ENCODE measurements at regions not wholly inside any gene's neighbourhood (a gene's known extent, or its start where the extent isn't known, plus 50 kb on each side); places are given as distances from the start of the nearest gene placed in this dataset.
"Not testable (repeated sequence)": the region's sequence is repeated elsewhere in the genome, so short reads cannot be mapped to it uniquely, and the experiment has no call there.

DNA sequence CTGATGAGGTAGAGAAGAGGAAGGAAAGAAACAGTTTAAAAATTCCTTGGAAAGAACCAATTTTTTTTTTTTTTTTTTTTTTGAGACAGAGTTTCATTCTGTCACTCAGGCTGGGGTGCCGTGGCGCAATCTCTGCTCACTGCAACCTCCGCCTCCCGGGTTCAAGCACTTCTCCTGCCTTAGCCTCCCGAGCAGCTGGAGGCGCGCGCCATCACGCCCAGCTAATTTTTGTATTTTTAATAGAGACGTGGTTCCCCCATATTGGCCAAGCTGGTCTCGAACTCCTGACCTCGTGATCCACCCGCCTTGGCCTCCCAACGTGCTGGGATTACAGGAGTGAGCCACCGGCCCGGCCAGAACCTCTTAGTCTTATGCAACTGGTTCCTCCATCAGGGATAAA, 951.6 kb upstream of the CNTN5 start:
- DNase-seq, result not testable (repeated sequence)

DNA sequence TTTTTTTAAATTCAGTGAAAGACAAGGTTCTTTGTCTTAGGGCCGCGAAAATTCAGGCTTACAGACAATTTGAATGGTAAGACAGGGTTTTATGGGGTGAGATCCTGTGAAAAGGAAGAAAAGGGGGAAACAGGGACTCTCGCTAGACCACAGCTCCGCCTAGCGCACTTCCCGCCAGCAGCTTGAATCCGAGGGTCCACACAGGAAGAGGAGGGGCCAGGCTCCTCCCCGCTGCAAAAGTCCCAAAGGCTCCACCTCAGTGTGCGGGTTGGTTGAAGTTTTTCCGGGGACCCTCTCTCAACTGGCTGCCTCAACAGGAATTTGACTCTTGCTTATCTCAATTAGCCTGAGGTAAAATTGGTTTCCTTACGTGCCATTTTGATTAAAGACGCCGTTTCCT, 950.9 kb upstream of the CNTN5 start:
- no peak for DNase-seq

DNA sequence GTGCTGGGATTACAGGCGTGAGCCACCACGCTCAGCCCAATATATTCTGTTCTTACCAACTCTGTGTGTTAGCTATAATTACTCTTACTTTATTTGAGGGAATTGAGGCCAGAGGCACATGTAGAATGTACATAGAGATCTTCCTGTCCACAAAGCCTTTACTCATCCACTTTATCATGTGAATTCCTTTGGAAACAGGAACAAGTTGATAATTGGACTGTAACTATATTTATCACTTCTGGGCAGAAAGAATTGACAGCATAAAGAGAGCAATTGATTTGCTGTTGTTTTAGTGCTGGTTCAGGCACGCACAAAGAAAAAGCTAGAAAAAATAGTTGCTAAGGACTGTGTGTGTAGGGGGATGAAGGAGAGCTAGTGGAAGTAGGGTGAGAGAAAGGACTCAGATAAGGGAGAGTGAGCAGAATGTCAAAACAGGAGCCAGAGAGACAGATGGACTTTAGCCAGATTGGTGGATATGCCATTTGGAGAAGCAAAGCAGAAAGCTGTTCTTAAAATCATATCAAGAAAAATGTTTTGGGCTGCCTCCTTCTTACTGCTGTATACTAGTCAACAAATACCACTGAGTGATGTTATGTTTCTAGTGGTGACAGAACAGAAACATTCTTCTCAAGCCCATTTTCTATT, 929.8 kb upstream of the CNTN5 start:
- no peak for DNase-seq

DNA sequence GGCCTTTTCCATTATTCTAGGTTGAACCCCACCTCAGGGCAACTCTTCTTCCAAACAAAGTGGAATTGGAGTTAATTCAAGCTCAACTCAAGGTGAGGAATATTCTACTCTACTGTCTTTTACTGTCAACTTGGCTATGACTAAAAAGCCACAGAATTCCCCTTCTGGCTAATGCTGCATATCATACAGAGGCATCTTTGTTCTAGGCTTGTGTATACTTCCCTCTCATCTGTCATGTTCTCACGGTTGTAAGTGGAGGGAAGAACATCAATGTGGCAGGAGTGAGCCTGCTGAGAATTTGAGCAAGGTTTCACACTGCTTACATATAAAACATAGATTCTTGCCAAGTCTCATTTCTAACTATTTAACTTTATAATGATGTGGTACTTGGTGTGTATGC, 921.4 kb upstream of the CNTN5 start:
- DNase-seq, result no peak

DNA sequence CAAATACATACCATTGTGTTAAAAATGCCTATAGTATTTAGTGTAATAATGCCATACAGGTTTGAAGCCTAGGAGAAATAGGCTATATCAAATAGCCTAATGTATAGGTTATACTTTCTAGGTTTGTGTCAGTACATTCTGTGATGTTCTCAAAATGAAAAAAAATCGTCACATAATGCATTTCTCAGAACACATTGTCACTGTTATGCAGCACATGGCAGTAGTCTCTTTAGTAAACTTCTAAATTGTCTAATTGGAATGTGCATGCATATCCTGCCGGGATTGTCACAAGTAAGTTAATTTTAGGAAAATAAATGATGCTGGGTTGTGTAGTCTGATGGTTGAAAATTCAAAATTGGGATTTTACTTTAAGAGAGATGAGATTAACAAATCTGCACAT, 920.1 kb upstream of the CNTN5 start:
- DNase-seq, result no peak

DNA sequence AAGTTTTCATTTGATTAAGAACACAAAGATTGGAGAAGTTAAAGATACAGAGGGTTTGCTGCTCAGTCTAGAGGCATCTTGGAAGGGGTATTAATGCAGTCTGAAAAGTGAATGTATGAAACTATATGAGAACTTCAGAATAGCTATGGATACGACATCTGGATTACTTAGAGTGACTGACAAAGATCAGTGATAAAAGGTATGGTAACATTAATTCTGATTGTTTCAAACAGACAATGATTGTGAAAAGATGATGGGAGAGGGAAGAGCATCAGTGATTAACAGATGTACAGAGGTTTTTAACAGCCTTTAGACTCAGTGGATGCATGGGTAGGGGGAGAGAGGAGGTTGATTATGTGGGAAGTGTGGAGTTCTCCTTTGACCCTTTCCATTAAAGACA, 919.4 kb upstream of the CNTN5 start:
- no peak for DNase-seq

DNA sequence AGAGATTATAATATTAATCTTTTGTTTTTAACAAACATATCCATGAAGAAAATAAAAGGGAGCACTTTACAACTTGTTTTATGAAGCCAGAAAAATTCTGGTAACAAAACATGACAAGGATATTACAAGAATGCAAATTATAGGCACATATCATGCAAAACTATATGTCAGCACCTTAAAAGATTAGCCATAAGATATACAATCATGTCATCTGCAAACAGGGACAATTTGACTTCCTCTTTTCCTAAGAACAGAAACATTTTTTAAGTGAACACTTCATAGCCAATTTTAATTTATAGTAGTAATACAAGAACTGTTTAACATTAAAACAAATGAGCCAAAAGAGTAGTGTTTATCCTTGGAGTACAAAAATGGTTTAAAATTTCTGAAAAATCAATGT, 916.5 kb upstream of the CNTN5 start:
- DNase-seq, result no peak

DNA sequence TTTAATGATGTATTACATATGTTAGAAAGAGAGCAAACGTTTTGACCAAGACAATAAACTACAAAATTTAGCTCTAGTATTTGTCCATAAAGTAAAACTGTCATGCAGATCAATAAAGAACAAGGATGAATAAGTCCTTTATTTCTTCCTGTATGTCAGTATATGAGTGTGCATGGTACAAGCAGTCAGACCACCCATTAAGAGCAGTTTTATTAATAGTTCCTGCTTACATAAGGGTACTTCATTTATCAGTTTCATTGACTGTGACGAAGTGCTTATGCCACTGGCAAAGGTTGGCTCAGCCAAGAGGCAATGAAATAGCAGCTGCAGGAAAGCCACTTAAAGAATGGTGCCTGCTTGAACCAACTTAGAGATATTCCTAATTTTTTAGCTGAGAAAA, 913.0 kb upstream of the CNTN5 start:
- peak; percentile 2 to 93 (median 66) for DNase-seq

DNA sequence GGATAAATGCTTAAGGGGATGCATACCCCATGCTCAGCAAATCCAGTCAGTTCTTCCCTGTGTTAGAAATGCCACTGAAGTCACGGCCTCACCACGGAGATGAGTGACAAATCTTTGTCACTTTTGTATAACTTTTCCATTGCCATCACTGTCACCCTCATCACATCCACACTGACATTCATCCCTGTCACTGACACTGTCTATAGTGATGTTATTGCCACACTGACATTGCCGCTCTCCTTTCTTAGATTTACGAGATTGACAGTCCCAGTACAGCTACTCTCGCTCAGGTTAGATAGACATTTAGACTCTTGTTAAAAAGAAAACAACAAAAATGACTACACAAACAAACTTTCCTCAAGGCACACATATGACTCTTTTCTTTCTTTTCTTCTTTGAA, 910.7 kb upstream of the CNTN5 start:
- no peak for DNase-seq

DNA sequence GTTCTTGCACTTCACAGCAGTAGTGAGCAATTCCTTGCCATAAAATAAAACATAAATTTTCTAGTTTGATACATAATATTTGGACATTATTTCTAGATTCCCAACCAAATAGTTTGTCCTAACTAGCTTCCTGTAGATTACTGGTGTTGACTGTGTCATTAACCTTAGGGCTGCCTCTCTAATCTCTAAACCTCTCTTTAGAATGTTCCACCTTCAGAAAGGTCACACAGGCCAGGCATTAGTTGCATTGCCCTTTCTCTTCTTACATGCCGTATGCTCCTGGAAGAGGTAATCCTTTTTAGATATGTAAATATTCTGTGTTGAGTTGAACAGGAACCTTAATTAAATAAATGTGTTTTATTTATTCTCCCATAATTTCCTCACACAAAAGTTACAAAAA, 904.9 kb upstream of the CNTN5 start:
- DNase-seq, result no peak

DNA sequence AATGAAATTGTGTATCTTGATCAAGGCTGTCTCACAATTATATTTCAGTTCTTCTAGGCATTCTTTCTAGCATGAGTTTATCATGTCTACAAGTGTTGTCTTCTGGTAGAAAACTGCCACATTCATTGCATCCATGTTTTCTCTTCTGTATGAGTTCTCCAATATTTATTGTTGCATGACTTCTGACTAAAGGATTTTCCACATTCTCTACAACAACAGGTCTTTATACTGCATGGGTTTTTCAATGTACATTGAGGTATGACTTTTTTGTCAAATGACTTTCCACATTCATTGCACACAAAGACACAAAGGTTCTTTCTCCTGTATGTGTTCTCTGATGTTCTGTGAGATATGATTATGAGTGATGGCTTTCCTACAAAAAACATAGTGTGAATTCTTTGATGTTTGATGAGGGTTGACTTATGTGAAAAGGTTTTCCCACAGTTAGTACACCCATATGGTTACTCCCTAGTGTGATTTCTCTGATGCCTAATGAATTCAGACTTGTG, 890.6 kb upstream of the CNTN5 start:
- no peak for DNase-seq

DNA sequence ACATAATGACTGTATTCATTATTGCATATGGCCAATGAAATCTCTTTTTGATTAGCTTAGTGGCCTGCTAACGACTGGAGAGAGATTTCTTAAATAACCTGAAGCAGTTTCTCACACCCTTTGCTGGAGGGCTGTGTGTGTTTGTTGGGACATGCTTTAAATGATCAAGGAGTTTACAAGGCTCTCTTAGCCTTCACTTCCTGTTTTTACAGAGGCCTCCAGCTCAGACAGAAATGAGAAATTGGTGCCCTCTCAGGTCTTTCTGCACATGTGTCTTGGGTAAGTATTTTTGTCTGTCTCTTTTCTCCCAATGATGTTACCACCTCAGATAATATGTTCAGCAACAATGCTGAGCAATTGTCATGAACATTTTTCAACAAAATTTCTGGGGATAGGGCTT, 884.4 kb upstream of the CNTN5 start:
- no peak for DNase-seq

DNA sequence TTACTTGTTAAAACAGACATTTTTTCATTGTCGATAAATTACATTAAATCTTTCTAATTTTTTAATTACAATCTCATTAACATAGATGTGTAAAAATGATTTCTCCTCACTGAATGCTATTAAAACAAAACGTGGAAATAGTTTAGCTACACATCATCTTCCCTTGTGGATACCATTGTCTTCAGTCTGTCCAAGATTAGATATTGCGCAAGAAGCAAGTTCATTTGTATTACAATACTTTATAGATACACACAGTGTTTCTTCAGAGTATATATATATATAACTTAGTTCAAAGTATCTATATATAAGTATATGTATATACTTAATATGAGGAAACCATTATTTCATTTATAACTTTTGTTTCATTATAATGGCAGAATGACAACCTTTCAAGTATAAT, 883.3 kb upstream of the CNTN5 start:
- DNase-seq, result no peak

DNA sequence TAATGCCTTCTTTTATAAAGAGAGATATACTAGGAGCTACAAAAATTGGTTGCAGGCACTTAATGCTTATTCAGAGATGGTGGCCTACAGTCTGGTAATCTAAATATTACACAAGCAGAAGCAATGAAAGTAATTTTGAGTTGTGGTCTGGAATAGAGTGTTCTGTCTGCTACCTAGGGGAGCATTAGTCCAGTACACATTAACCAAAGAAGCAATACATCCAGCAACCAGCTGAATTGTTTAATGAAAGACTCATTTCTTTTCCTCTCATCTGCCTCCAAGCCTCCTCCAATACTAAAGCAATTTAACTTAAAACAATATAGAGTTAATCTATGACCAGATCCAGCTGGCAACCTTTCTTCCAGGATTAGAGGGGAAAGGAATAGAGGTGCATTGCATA, 877.1 kb upstream of the CNTN5 start:
- DNase-seq, result no peak

DNA sequence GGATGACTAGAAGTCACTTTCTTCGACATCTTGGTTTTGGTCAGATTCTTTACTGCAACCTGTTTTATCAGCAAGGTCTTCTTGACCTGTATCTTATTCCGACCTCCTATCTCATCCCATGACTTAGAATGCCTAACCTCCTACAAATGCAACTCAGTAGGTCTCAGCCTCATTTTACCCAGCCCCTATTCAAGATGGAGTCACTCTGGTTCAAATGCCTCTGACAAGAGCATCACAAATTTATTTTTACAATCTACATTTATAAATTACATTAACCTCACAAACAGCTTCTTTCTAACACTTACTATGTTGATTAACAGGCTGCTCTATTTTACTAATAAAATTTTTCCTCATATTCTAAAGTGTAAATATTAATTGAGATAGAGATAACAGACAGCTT, 867.0 kb upstream of the CNTN5 start:
- no peak for DNase-seq

DNA sequence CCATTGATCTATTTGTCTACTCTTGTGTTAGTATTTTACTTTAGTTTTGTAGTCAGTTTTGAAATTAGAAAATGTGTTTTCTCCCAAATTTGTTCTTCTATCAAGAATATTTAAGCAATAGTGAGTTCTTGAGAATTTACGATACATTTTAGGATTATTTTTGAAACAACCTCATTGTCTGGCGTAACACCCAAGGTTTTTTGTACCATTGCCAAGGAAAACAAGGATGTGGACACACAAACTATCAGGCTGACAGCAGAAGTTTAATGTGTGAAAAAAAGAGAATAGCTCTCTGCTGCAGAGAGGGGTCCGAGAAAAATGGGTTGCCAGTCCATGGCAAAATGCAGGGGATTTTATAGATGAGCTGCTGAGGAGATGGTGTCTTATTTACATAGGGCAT, 865.1 kb upstream of the CNTN5 start:
- DNase-seq, result no peak

DNA sequence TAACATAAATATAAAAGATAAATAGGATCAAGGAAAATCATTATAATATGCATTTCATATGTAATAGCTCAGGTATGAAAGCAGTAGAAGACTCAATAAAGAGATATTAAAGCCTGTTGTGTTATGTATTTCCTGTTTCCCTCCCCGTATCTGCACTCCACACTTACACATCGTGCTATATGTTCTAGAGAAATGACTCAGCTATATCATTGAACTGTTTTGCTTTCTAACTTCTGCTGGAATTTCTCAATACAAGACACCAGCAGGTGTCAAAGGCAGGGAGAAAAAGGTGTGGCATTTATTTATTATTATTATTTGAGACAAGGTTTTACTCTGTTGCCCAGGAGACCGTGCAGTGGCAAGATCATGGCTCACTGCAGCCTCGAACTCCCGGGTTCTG, 842.8 kb upstream of the CNTN5 start:
- no peak for DNase-seq

DNA sequence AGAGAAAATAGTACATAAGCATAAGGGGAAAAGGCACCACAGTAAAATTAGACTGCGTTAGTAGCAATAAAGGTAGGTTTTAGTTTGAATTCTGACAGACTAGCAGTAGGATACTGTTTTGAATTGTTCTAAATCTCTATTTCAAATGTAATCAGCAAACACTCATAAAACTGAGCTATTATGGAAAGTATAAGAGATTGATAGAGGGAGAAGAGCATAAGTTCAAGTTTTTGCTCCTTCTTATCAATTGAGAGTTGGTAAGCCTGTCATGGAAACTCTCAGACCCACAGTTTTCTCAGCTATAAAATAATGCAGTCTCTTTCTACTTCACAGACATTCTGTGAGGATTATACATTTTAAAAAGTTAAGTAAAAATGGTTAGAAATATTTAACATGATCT, 840.2 kb upstream of the CNTN5 start:
- no peak for DNase-seq

DNA sequence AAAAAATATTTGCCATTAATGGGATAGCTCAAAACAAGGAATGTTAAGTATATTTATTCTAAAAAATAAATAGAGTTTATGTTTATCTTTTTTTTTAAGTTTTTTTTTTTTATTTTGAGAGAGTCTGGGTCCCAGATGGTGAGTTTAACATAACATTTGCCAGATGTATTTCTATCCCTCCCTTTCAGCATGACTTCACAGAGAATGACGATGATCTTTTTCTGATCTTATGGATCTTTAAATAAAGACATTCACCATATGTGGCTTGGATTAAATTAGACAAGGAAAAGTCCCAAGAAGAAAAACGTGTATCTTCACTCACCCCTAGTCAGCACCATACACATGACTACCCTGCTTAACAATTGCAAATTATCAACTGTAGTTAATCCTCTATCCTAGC, 839.8 kb upstream of the CNTN5 start:
- DNase-seq, result no peak

DNA sequence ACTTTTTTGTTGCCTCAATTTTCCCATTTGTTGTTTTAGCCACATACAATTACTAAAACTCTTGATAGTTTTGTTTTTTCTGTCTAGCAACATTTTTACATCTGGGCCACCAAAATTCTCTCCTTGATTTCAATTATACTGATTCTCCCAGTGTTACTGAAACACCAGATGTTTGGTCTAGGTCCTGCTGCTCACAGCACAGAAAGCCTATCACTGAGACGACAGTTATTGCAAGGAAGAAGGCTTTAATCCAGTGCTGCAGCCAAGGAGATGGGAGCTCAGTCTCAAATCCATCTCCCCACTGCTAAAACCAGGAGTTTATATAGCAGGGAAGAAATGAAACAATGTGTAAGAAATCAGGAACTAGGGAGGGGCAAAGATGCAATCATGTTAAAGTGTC, 837.7 kb upstream of the CNTN5 start:
- no peak for DNase-seq

DNA sequence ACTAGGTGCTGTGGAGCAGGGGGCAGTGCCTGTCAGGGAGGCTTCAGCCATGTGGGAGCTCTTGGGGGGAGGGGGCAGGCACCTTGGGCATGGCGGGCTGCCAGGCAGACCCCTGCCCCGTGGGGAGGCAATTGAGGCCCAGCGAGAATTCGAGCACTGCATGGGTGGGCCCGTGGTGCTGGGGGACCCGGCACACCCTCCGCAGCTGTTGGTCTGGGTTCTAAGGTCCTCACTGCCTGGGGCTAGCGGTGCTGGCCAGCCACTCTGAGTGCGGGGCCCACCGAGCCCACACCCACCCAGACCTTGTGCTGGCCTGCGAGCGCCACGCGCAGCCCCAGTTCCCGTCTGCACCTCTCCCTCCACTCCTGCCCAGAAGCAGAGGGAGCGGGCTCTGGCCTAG, 835.5 kb upstream of the CNTN5 start:
- DNase-seq, result no peak

DNA sequence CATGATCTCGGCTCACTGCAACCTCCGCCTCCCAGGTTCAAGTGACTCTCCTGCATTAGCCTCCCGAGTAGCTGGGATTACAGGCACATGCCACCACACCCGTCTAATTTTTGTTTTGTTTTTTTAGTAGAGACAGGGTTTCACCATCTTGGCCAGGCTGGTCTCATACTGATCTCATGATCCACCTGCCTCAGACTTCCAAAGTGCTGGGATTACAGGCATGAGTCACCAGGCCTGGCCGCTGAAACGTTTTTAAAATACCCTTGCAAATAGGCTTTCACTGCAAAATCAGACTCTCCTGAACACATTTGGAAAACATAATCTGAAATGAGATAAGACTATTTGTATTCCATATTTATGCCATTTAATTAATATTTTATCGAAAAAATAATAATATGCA, 826.1 kb upstream of the CNTN5 start:
- DNase-seq, result no peak

DNA sequence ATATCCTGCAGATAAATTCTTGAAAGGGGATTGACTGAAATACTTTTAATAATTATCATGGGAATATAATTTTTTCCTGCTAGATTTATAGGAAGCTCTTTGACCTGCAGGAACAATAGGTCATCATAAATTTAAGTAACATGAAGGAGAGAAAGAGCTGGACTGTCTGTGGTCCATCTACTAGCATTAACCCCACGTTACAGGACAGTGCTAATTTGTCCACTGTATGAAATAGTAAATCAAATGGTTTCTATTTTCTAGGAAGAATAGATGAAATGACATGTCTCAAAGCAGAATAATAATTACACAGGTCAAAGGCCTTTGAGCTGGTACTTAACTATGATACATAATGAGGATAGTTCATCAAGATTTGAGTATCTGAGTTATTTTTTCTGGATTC, 825.4 kb upstream of the CNTN5 start:
- DNase-seq, result no peak

DNA sequence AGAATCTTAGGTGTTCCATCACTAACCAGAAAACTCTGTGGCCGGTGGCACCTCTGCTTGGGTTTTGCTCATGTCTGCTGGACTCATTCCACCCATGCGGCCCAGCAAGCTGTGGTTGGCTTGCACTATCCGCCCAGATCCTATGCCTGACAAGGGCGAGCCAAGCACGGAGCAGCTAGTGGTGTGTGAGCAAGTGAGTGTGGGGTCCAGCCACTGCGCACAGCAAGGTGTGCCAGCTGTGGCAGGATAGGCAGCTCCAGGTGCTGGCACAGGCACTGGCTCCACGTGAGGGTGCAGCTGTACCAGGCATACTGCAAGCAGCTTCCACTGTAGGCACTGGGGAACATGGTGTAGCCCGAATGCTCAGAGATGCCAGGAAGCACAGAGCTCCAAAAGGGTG, 813.7 kb upstream of the CNTN5 start:
- DNase-seq, result no peak

DNA sequence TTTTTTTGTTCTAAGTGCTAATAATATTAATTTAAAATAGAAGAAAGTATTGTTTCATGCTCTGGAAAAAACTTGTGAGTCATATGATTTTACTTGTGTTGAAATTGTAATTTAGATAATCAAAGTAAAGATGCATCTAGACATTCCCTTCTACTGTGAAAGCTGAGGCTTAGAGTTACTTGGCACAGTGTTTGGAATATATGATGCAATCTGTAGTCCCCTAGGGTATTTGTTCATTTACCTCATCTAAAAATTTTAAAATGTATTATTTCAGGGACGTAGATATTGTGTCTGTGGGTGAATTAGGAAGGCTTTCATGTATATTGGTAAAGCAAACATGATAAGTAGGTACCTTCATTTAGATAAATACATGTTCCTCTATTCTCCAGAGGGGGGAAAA, 793.5 kb upstream of the CNTN5 start:
- DNase-seq, result no peak

DNA sequence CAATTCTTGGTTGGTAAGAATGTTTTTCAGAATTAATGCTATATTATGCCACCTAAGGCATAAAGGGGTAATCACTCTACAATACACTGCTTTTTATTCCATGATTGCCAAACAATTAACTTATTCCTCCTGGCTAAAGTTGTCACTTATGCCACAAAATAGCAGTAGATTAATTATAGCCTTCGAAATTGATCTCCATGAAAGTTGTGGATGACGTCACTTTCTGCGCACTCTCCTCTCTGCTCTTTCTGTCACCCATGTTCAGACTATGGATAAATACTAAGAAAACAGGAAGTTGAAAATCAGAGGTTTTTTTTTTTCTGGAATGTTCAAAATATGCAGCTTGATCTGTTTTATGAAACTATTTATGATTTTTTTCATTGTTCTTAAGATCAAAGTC, 790.1 kb upstream of the CNTN5 start:
- peak in 1 of 3 experiments; percentile 42 for DNase-seq
